GM12891 (cell line): ENCODE measurements at regions not wholly inside any gene's neighbourhood (a gene's known extent, or its start where the extent isn't known, plus 50 kb on each side); places are given as distances from the start of the nearest gene placed in this dataset.

Source experiments
- POLR2AphosphoS5 ChIP-seq: IDR thresholded peaks from 2 replicates; pipeline ENCODE4 v1.6.1; 2011; ENCODE audit warnings: low read depth, low read length, control low read depth
- TAF1 ChIP-seq: IDR thresholded peaks from 2 replicates; pipeline ENCODE4 v1.6.1; 2011; ENCODE audit warnings: low read depth, low read length, control low read depth

- TF ChIP-seq TAF1 (no peak), POLR2AphosphoS5 (no peak)
Measured at GRCh38 chr4:61070269-61070668, 129.9 kb upstream of the ADGRL3 start.
